ENCODE measurements at regions not wholly inside any gene's neighbourhood (a gene's known extent, or its start where the extent isn't known, plus 50 kb on each side); places are given as distances from the start of the nearest gene placed in this dataset.

GRCh38 chr12:28905220-28905955, 243.7 kb upstream of the FAR2 start:
- TF ChIP-seq CTCF (IDR thresholded peaks at IDR 0.05 in 8 of 11, conservative IDR thresholded peaks at IDR 0.05 in 3 of 11) (no peak), POLR2A (IDR thresholded peaks at IDR 0.05) (no peak)

All from spleen (tissue), 7 donors.